Parathyroid adenoma (tissue), 2 donors: ENCODE measurements at regions not wholly inside any gene's neighbourhood (a gene's known extent, or its start where the extent isn't known, plus 50 kb on each side); places are given as distances from the start of the nearest gene placed in this dataset.

Experiments used
- H2AFZ ChIP-seq: fragments of 300-600 bp; sonication (generic); one replicate; pipeline ENCODE4 v1.7.0; 2017; ENCODE audit warnings: antibody characterized with exemption, mild to moderate bottlenecking
- H3K27ac ChIP-seq: fragments of 300-600 bp; sonication (generic); one replicate; pipeline ENCODE4 v1.7.0; 2017
- H3K27me3 ChIP-seq: fragments of 300-600 bp; sonication (generic); one replicate; pipeline ENCODE4 v1.7.0; 2017; ENCODE audit warnings: low read length; ENCODE audit not compliant: control insufficient read depth, insufficient read depth
- H3K36me3 ChIP-seq: fragments of 300-600 bp; sonication (generic); one replicate; pipeline ENCODE4 v1.7.0; 2017; ENCODE audit warnings: low read length; ENCODE audit not compliant: control insufficient read depth, insufficient read depth
- H3K4me1 ChIP-seq: fragments of 300-600 bp; sonication (generic); one replicate; pipeline ENCODE4 v1.7.0; 2017; ENCODE audit warnings: control low read depth
- H3K4me2 ChIP-seq: fragments of 300-600 bp; sonication (generic); one replicate; pipeline ENCODE4 v1.7.0; 2017; ENCODE audit warnings: low read length
- H3K4me3 ChIP-seq: fragments of 300-600 bp; sonication (generic); one replicate; pipeline ENCODE4 v1.7.0; 2017; ENCODE audit warnings: low read depth, low read length
- H3K79me2 ChIP-seq: fragments of 300-600 bp; sonication (generic); one replicate; pipeline ENCODE4 v1.7.0; 2017; ENCODE audit warnings: control low read depth
- H3K9ac ChIP-seq: fragments of 300-600 bp; sonication (generic); one replicate; pipeline ENCODE4 v1.7.0; 2017; ENCODE audit warnings: mild to moderate bottlenecking
- H3K9me3 ChIP-seq: fragments of 300-600 bp; sonication (generic); one replicate; pipeline ENCODE4 v1.7.0; 2017; ENCODE audit warnings: low read length; ENCODE audit not compliant: control insufficient read depth
- TF ChIP-seq, protein P1 (sequence below): fragments of 300-600 bp; sonication (generic); IDR thresholded peaks from one replicate; pipeline ENCODE4 v1.7.0; 2017; ENCODE audit warnings: antibody characterized with exemption, mild to moderate bottlenecking
- donor health status: primary hyperparathyroidism.

GRCh38 chr5:57734296-57734695 is 251.7 kb upstream of the ACTBL2 start:
- Histone ChIP-seq H3K4me3 (no peak overlapping the region), H3K36me3 (no peaks in the 10 kb centered on the region), H2AFZ (no peak overlapping the region), H3K79me2 (no peaks in the 10 kb centered on the region), H3K4me2 (no peak overlapping the region), H3K27ac (no peak overlapping the region), H3K9me3 (no peaks in the 10 kb centered on the region), H3K27me3 (no peaks in the 10 kb centered on the region), H3K9ac (no peak overlapping the region), H3K4me1 (no peaks in the 10 kb centered on the region)
- TF ChIP-seq, protein P1, sequence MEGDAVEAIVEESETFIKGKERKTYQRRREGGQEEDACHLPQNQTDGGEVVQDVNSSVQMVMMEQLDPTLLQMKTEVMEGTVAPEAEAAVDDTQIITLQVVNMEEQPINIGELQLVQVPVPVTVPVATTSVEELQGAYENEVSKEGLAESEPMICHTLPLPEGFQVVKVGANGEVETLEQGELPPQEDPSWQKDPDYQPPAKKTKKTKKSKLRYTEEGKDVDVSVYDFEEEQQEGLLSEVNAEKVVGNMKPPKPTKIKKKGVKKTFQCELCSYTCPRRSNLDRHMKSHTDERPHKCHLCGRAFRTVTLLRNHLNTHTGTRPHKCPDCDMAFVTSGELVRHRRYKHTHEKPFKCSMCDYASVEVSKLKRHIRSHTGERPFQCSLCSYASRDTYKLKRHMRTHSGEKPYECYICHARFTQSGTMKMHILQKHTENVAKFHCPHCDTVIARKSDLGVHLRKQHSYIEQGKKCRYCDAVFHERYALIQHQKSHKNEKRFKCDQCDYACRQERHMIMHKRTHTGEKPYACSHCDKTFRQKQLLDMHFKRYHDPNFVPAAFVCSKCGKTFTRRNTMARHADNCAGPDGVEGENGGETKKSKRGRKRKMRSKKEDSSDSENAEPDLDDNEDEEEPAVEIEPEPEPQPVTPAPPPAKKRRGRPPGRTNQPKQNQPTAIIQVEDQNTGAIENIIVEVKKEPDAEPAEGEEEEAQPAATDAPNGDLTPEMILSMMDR = no peak

DNA sequence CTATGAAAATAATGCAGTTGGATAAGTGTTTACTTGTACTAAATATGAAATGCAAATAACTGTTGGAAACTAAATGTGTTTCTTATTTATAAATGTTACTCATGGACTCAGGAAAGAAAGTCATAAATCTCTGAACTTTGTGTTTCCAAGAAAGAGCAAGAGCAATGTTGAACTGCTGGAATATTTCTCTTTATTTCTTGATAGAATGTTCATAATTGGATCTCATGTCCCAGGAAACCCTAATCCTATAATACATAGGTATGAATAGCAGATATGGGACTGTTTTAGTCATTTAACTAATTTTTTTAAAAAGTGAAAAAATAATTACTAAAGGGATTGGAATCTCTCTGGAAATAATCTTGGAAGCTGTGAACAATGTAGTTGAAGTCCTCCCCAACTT is 245.0 kb upstream of the ACTBL2 start:
- no peaks in the 10 kb centered on the region for H3K9me3 ChIP-seq
- no peaks in the 10 kb centered on the region for H3K27me3 ChIP-seq
- no peaks in the 10 kb centered on the region for H3K4me1 ChIP-seq
- H3K4me2 ChIP-seq = no peak overlapping the region
- no peaks in the 10 kb centered on the region for H3K36me3 ChIP-seq
- H2AFZ ChIP-seq = no peak overlapping the region
- TF ChIP-seq, protein P1 = no peak
- H3K79me2 ChIP-seq = no peaks in the 10 kb centered on the region
- H3K9ac ChIP-seq = no peak overlapping the region
- no peak overlapping the region for H3K4me3 ChIP-seq
- no peak overlapping the region for H3K27ac ChIP-seq

DNA sequence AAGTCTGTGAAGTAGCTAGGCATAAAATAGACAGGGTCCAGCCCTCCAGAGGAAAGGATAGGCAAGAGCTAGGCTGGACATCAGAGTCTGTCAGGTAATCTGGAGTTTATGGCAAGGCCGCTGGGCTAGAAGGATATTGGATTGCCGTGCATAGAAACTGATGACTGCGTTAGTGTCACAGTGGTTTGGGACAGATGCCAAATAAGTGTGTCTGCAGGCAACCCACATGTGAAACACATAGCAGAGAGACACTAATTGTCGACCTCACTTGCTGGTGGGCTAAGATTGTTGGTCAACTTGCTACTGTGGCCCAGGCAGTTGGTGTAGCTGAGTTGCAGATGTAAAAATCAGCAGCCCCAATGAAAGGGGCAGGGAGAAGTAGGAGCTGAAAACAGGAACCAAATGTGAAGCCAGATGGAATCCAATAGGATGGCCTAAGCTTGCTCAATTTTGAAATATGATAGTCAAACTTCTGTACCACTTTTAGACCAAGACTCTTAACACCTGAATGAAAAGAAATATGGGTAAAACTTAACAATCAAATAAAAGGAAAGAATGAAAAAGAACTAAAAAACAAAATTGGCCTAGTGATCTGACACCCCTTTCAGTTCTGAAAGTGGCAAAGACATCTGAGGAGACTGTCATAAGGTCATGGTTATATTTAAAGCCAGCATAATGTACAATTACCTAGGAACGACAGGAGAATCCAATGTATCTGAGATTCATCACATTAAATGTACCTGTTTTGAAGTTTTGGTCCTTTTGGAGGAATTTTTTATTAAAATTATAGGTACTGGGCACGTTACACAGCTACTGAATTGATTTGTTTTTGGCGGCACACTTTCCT is 243.3 kb upstream of the ACTBL2 start:
- no peak overlapping the region for H2AFZ ChIP-seq
- H3K9me3 ChIP-seq = no peaks in the 10 kb centered on the region
- no peak overlapping the region for H3K4me2 ChIP-seq
- H3K36me3 ChIP-seq = no peaks in the 10 kb centered on the region
- no peak overlapping the region for H3K9ac ChIP-seq
- no peaks in the 10 kb centered on the region for H3K27me3 ChIP-seq
- TF ChIP-seq, protein P1 = no peak
- H3K4me3 ChIP-seq = no peak overlapping the region
- no peaks in the 10 kb centered on the region for H3K4me1 ChIP-seq
- no peaks in the 10 kb centered on the region for H3K79me2 ChIP-seq
- H3K27ac ChIP-seq = no peak overlapping the region

DNA sequence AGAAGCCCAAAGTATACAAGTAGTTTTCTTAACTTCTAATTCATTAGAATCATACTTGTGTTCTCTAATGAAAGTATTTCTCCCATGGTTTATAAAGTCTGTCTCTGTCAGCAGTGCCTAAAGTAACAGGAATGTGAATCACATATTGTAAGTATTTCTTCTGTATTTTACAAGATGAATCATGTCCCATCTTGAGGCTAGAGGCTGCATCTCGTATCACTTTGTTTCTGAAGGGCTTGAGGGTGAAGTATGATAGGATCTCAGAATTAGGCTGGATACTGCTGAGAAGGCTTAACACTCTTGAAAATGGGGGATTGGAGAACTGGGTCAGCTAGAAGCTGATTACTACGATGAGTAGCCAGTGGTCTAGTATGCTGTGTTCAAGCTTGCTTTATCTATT is 242.2 kb upstream of the ACTBL2 start:
- H3K4me3 ChIP-seq = no peak overlapping the region
- no peak overlapping the region for H3K27ac ChIP-seq
- TF ChIP-seq, protein P1 = no peak
- no peak overlapping the region for H3K4me2 ChIP-seq
- H3K36me3 ChIP-seq = no peaks in the 10 kb centered on the region
- no peak overlapping the region for H3K9ac ChIP-seq
- no peaks in the 10 kb centered on the region for H3K4me1 ChIP-seq
- no peaks in the 10 kb centered on the region for H3K9me3 ChIP-seq
- no peak overlapping the region for H2AFZ ChIP-seq
- H3K79me2 ChIP-seq = no peaks in the 10 kb centered on the region
- no peaks in the 10 kb centered on the region for H3K27me3 ChIP-seq

DNA sequence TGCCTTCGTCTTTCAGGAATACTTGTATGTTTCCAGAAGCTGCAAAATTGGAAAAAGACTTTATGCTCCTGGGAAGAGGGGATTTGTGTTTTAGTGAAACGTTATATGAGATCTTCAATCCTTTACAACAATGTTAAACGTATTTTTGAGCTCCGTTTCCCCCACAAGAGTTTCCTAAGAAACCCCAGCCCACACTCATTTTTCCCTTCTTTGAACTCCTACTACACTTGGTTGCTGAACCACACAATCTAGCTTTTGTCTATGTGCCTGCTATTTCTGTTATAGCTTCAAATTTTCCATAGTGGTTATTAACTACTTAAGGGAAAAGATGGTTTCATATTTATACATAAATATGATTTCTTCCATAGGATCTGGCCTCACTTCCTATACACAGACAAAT is 238.6 kb upstream of the ACTBL2 start:
- TF ChIP-seq, protein P1 = no peak
- H3K27ac ChIP-seq = no peak overlapping the region
- H3K27me3 ChIP-seq = no peaks in the 10 kb centered on the region
- no peaks in the 10 kb centered on the region for H3K4me1 ChIP-seq
- no peak overlapping the region for H3K4me3 ChIP-seq
- H3K4me2 ChIP-seq = no peak overlapping the region
- H2AFZ ChIP-seq = no peak overlapping the region
- no peaks in the 10 kb centered on the region for H3K79me2 ChIP-seq
- H3K36me3 ChIP-seq = no peaks in the 10 kb centered on the region
- no peak overlapping the region for H3K9ac ChIP-seq
- no peaks in the 10 kb centered on the region for H3K9me3 ChIP-seq
